IMR-90 (cell line): ENCODE measurements at regions not wholly inside any gene's neighbourhood (a gene's known extent, or its start where the extent isn't known, plus 50 kb on each side); places are given as distances from the start of the nearest gene placed in this dataset.

Source experiments
- ATAC-seq: fragments of 200-7000 bp; cut with Tn5 transposase; 2 replicates; pipeline ENCODE4 v1.9.1; 2020; ENCODE audit warnings: low read depth, mild to moderate bottlenecking, moderate library complexity
- BruUV-seq: library from RNA; stranded (reverse); fragments of 400-500 nt; replicated peaks from 2 replicates; lab custom pipeline; 2021; lab: Mats Ljungman, UMichigan
- CTCF ChIA-PET: fragments of 300-600 bp; formaldehyde crosslinking; extraction: SDS; loops from one replicate; lab custom pipeline; 2021; ENCODE audit warnings: antibody characterized with exemption; lab: Yijun Ruan, JAX
- POLR2A ChIA-PET: fragments of 300-600 bp; sonication (Branson Sonifier 250); formaldehyde crosslinking; loops from one replicate; lab custom pipeline; 2022; ENCODE audit warnings: antibody characterized with exemption; ENCODE audit not compliant: unreplicated experiment; lab: Charles Lee
- DNase-seq: peaks from one replicate; pipeline ENCODE4 v3.0.0; 2013
- H2AFZ ChIP-seq: replicated peaks from 2 replicates; pipeline ENCODE3; 2013; ENCODE audit warnings: low read length, mild to moderate bottlenecking; ENCODE audit not compliant: poor library complexity
- H2AK5ac ChIP-seq: 2 replicates; pipeline ENCODE4 v1.6.1; 2013; ENCODE audit warnings: low read depth, low read length, inconsistent platforms
- H2AK9ac ChIP-seq: replicated peaks from 2 replicates; pipeline ENCODE3; 2013; ENCODE audit warnings: mild to moderate bottlenecking, low read depth, low read length, moderate library complexity; ENCODE audit not compliant: poor library complexity
- H2BK120ac ChIP-seq: 2 replicates; pipeline ENCODE4 v1.6.1; 2013; ENCODE audit warnings: low read depth, low read length, inconsistent platforms
- H2BK15ac ChIP-seq: 3 replicates; pipeline ENCODE4 v1.6.1; 2013; ENCODE audit warnings: low read depth, low read length, inconsistent platforms
- H2BK20ac ChIP-seq: 2 replicates; pipeline ENCODE4 v1.6.1; 2013; ENCODE audit warnings: low read depth, mild to moderate bottlenecking, inconsistent platforms, low read length, moderate library complexity
- H2BK5ac ChIP-seq: 2 replicates; pipeline ENCODE4 v1.6.1; 2013; ENCODE audit warnings: mild to moderate bottlenecking, low read depth, low read length, inconsistent platforms; ENCODE audit not compliant: poor library complexity, severe bottlenecking
- H3K14ac ChIP-seq: replicated peaks from 2 replicates; pipeline ENCODE4 v1.6.1; 2013; ENCODE audit warnings: low read depth, low read length, inconsistent platforms
- H3K18ac ChIP-seq: 2 replicates; pipeline ENCODE4 v1.6.1; 2013; ENCODE audit warnings: low read depth, low read length, control low read depth
- H3K23ac ChIP-seq: 2 replicates; pipeline ENCODE4 v1.6.1; 2013; ENCODE audit warnings: low read depth, low read length, inconsistent platforms
- H3K27ac ChIP-seq: 2 replicates; pipeline ENCODE4 v1.5.1; 2013; ENCODE audit warnings: mild to moderate bottlenecking, control low read depth, low read length; ENCODE audit not compliant: insufficient read depth
- H3K27me3 ChIP-seq: 2 replicates; pipeline ENCODE4 v1.6.1; 2013; ENCODE audit warnings: low read length; ENCODE audit not compliant: control insufficient read depth, insufficient read depth
- H3K36me3 ChIP-seq: 2 replicates; pipeline ENCODE4 v1.6.1; 2013; ENCODE audit warnings: low read length, mixed read lengths; ENCODE audit not compliant: control insufficient read depth, insufficient read depth
- H3K4ac ChIP-seq: 2 replicates; pipeline ENCODE4 v1.6.1; 2013; ENCODE audit warnings: low read depth, low read length, inconsistent platforms
- H3K4me1 ChIP-seq: 2 replicates; pipeline ENCODE4 v1.6.1; 2013; ENCODE audit warnings: low read length, mixed read lengths; ENCODE audit not compliant: control insufficient read depth, insufficient read depth
- H3K4me2 ChIP-seq: 2 replicates; pipeline ENCODE4 v1.6.1; 2013; ENCODE audit warnings: low read depth, mild to moderate bottlenecking, control low read depth, low read length, moderate library complexity
- H3K4me3 ChIP-seq: 2 replicates; pipeline ENCODE4 v1.5.1; 2013; ENCODE audit warnings: low read depth, mild to moderate bottlenecking, control low read depth, low read length, moderate library complexity; ENCODE audit not compliant: insufficient read depth
- H3K56ac ChIP-seq: 2 replicates; pipeline ENCODE4 v1.6.1; 2013; ENCODE audit warnings: low read length, inconsistent platforms; ENCODE audit not compliant: insufficient read depth; ENCODE audit errors: extremely low read depth
- H3K79me1 ChIP-seq, 2 experiments: 2 replicates each; pipeline ENCODE4 v1.6.1; 2013; ENCODE audit warnings: low read length in 2 of 2, inconsistent platforms in 1 of 2, low read depth in 1 of 2
- H3K9ac ChIP-seq: 2 replicates; pipeline ENCODE4 v1.6.1; 2013; ENCODE audit warnings: low read depth, low read length, control low read depth
- H3K9me1 ChIP-seq: 2 replicates; pipeline ENCODE4 v1.6.1; 2013; ENCODE audit warnings: low read length, inconsistent platforms; ENCODE audit not compliant: insufficient read depth
- H3K9me3 ChIP-seq: 2 replicates; pipeline ENCODE4 v1.6.1; 2013; ENCODE audit warnings: low read length; ENCODE audit not compliant: control insufficient read depth, insufficient read depth
- H4K20me1 ChIP-seq: 2 replicates; pipeline ENCODE4 v1.6.1; 2013; ENCODE audit warnings: low read length, inconsistent platforms; ENCODE audit not compliant: insufficient read depth
- H4K5ac ChIP-seq: 2 replicates; pipeline ENCODE4 v1.6.1; 2013; ENCODE audit warnings: mild to moderate bottlenecking, low read depth, low read length, control low read depth
- H4K8ac ChIP-seq, 2 experiments: 2 replicates each; pipeline ENCODE4 v1.6.1; 2013; ENCODE audit warnings: low read depth in 2 of 2, low read length in 2 of 2, control low read depth in 1 of 2, inconsistent platforms in 1 of 2
- H4K91ac ChIP-seq: 2 replicates; pipeline ENCODE4 v1.6.1; 2013; ENCODE audit warnings: low read depth, low read length, inconsistent platforms; ENCODE audit not compliant: insufficient read depth
- BHLHE40 ChIP-seq: fragments of 150-350 bp; IDR thresholded peaks from 2 replicates; pipeline ENCODE4 v1.6.1; 2016; ENCODE audit warnings: mild to moderate bottlenecking, low read depth, low read length
- CEBPB ChIP-seq: IDR thresholded peaks from 2 replicates; pipeline ENCODE4 v1.6.1; 2012; ENCODE audit warnings: low read depth, low read length, improper control_type of control experiment
- CHD1 ChIP-seq: IDR thresholded peaks from 2 replicates; pipeline ENCODE4 v1.6.1; 2012; ENCODE audit warnings: low read depth, low read length, improper control_type of control experiment
- CTCF ChIP-seq: conservative IDR thresholded peaks from 2 replicates; pipeline ENCODE4 v1.5.1; 2012; ENCODE audit warnings: mild to moderate bottlenecking, low read depth, low read length, improper control_type of control experiment
- ELK1 ChIP-seq: fragments of 150-350 bp; IDR thresholded peaks from 2 replicates; pipeline ENCODE4 v1.6.1; 2016; ENCODE audit warnings: low read depth, mild to moderate bottlenecking, low read length, moderate library complexity, borderline replicate concordance
- FOS ChIP-seq: fragments of 150-350 bp; IDR thresholded peaks from 2 replicates; pipeline ENCODE4 v1.6.1; 2016; ENCODE audit warnings: low read depth, low read length
- MAFK ChIP-seq: IDR thresholded peaks from 2 replicates; pipeline ENCODE4 v1.6.1; 2012; ENCODE audit warnings: low read depth, low read length, improper control_type of control experiment
- MAZ ChIP-seq: IDR thresholded peaks from 2 replicates; pipeline ENCODE4 v1.6.1; 2012; ENCODE audit warnings: low read depth, mild to moderate bottlenecking, low read length, improper control_type of control experiment, moderate library complexity, borderline replicate concordance
- MXI1 ChIP-seq: IDR thresholded peaks from 2 replicates; pipeline ENCODE4 v1.6.1; 2012; ENCODE audit warnings: low read depth, mild to moderate bottlenecking, low read length, moderate library complexity, borderline replicate concordance
- NFE2L2 ChIP-seq: fragments of 150-350 bp; IDR thresholded peaks from 2 replicates; pipeline ENCODE4 v1.6.1; 2016; ENCODE audit warnings: low read depth, mild to moderate bottlenecking, low read length
- POLR2A ChIP-seq: IDR thresholded peaks from 2 replicates; pipeline ENCODE4 v1.6.1; 2012; ENCODE audit warnings: mild to moderate bottlenecking, low read depth, low read length
- RAD21 ChIP-seq: IDR thresholded peaks from 2 replicates; pipeline ENCODE4 v1.6.1; 2012; ENCODE audit warnings: low read length, improper control_type of control experiment
- RCOR1 ChIP-seq: IDR thresholded peaks from 2 replicates; pipeline ENCODE4 v1.6.1; 2012; ENCODE audit warnings: mild to moderate bottlenecking, low read length, improper control_type of control experiment; ENCODE audit not compliant: insufficient replicate concordance
- RFX5 ChIP-seq: IDR thresholded peaks from 2 replicates; pipeline ENCODE4 v1.8.0; 2012; ENCODE audit warnings: low read depth, mild to moderate bottlenecking, low read length, moderate library complexity
- SMC3 ChIP-seq: fragments of 150-350 bp; IDR thresholded peaks from 2 replicates; pipeline ENCODE4 v1.6.1; 2016; ENCODE audit warnings: low read depth, mild to moderate bottlenecking, antibody characterized with exemption, low read length, moderate library complexity
- USF2 ChIP-seq: fragments of 150-350 bp; IDR thresholded peaks from 2 replicates; pipeline ENCODE4 v1.6.1; 2017; ENCODE audit warnings: mild to moderate bottlenecking, antibody characterized with exemption, low read length, low read depth
- WGBS, 2 experiments: methylation state at CpG; one replicate each; pipeline versions ENCODE4 v1.1.5 to v1.1.7; 2013; ENCODE audit warnings: missing lambda C conversion rate in 2 of 2; ENCODE audit not compliant: insufficient read length in 1 of 2; ENCODE audit errors: extremely low coverage in 2 of 2; 5-methylcytosine and 5-hydroxymethylcytosine counted together
- dilution Hi-C: fragments of 300-500 bp; cut with HindIII; formaldehyde crosslinking; loops from one replicate; pipeline ENCODE4 v1.14.3; 2018; ENCODE audit warnings: low sequenced_read_pairs; ENCODE audit not compliant: unreplicated experiment
- in situ Hi-C: fragments of 300-500 bp; cut with MboI; formaldehyde crosslinking; loops from 3 replicates; pipeline ENCODE4 v1.14.3; 2019; ENCODE audit warnings: low sequenced_read_pairs, inconsistent platforms, mixed read lengths
- intact Hi-C: fragments of 100-400 bp; cut with micrococcal nuclease; formaldehyde crosslinking; loops from 2 replicates; pipeline ENCODE4 v1.10.0; 2022

- H2BK120ac ChIP-seq, result no peak overlapping the region
- no peak overlapping the region for H4K91ac ChIP-seq
- H4K5ac ChIP-seq, result no peak overlapping the region
- H2BK15ac ChIP-seq, result no peak overlapping the region
- TF ChIP-seq RAD21 (peak; percentile 71), MAFK (no peak), CTCF (peak; percentile 67), NFE2L2 (no peak), SMC3 (peak; percentile 49), MAZ (no peak), ELK1 (no peak), MXI1 (no peak), CHD1 (no peak), CEBPB (no peak), BHLHE40 (no peak), USF2 (no peak), FOS (no peak), POLR2A (no peak), RCOR1 (no peak), RFX5 (no peak)
- H3K9ac ChIP-seq, result no peak overlapping the region
- no peak overlapping the region for H3K23ac ChIP-seq
- dilution Hi-C loops (no loop called here), intact Hi-C loops (loop anchor here (1.0 to 5.0 kb wide), 7 partner anchors 269 to 1111 kb away; no protein-coding TSS in a partner anchor), in situ Hi-C loops (no loop called here)
- CTCF ChIA-PET, result interaction anchor here (0.6 to 1.8 kb wide), 15 partner anchors 11 to 1021 kb away, joined by 3 to 6 read pairs (median 4); no protein-coding TSS in a partner anchor
- H2AK9ac ChIP-seq, result no peak overlapping the region
- POLR2A ChIA-PET, result no interaction called here
- H2BK5ac ChIP-seq, result no peak overlapping the region
- peak overlapping the region; percentile 68 for H3K4me2 ChIP-seq
- H2AK5ac ChIP-seq, result no peak overlapping the region
- no peak overlapping the region for H3K14ac ChIP-seq
- H4K8ac ChIP-seq, result no peak overlapping the region
- no TSS peak for BruUV-seq
- no peak overlapping the region; the same call in 1 of the 2 replicates for H2BK20ac ChIP-seq
- WGBS, 2 experiments, result no CpG with 5 or more reads among the region's 10 CpGs
- no peak overlapping the region for H3K4me3 ChIP-seq
- H3K79me1 ChIP-seq, result no peaks in the 10 kb centered on the region
- no peaks in the 10 kb centered on the region for H3K9me3 ChIP-seq
- peak; percentile 92 for ATAC-seq
- no peaks in the 10 kb centered on the region for H3K36me3 ChIP-seq
- no peak overlapping the region for H2AFZ ChIP-seq
- H3K4ac ChIP-seq, result no peak overlapping the region
- no peak overlapping the region for H3K18ac ChIP-seq
- H3K56ac ChIP-seq, result no peak overlapping the region
- H3K27me3 ChIP-seq, result no peaks in the 10 kb centered on the region; the same call in 1 of the 2 replicates
- no peaks in the 10 kb centered on the region for H3K9me1 ChIP-seq
- no peaks in the 10 kb centered on the region for H4K20me1 ChIP-seq
- DNase-seq, result peak; percentile 73
- no peaks in the 10 kb centered on the region for H3K4me1 ChIP-seq
- no peak overlapping the region for H3K27ac ChIP-seq
Observed at GRCh38 chr20:6265204-6265904, 142.5 kb upstream of the FERMT1 start.
